22Rv1 (cell line): ENCODE measurements at regions not wholly inside any gene's neighbourhood (a gene's known extent, or its start where the extent isn't known, plus 50 kb on each side); places are given as distances from the start of the nearest gene placed in this dataset.

ENCODE experiments used
- H3K27ac ChIP-seq: fragments of 450-650 bp; 2 replicates; pipeline ENCODE4 v1.5.1; 2017
- CTCF ChIP-seq: fragments of 450-650 bp; IDR thresholded peaks from 2 replicates; pipeline ENCODE4 v1.5.1; 2017; ENCODE audit warnings: mild to moderate bottlenecking
- ZFX ChIP-seq: fragments of 450-650 bp; IDR thresholded peaks from 2 replicates; pipeline ENCODE4 v1.6.1; 2017; ENCODE audit warnings: antibody characterized with exemption, borderline replicate concordance

- H3K27ac ChIP-seq, result no peak overlapping the region
- no peak for TF ChIP-seq ZFX
- TF ChIP-seq CTCF, result no peak
These were observed 512.2 kb downstream of the LMO7 start for GRCh38 chr13:76148374-76148773.

- TF ChIP-seq CTCF (no peak), ZFX (no peak)
- H3K27ac ChIP-seq, result no peak overlapping the region
These were observed 496.4 kb downstream of the LMO7 start for GRCh38 chr13:76132532-76132931.

GRCh38 chr13:76131551-76131950, 495.4 kb downstream of the LMO7 start:
- H3K27ac ChIP-seq, result no peak overlapping the region
- TF ChIP-seq ZFX (no peak), CTCF (no peak)

- no peak overlapping the region for H3K27ac ChIP-seq
- TF ChIP-seq ZFX, result no peak
- TF ChIP-seq CTCF, result no peak
These were observed 493.3 kb downstream of the LMO7 start for GRCh38 chr13:76129305-76130000.

GRCh38 chr13:76127922-76128321, 491.8 kb downstream of the LMO7 start:
- no peak for TF ChIP-seq ZFX
- no peak for TF ChIP-seq CTCF
- no peak overlapping the region for H3K27ac ChIP-seq

- no peak for TF ChIP-seq ZFX
- no peak for TF ChIP-seq CTCF
- H3K27ac ChIP-seq, result no peak overlapping the region
These were observed 487.4 kb downstream of the LMO7 start for GRCh38 chr13:76123548-76123947.

- no peak for TF ChIP-seq ZFX
- no peak for TF ChIP-seq CTCF
- no peak overlapping the region for H3K27ac ChIP-seq
These were observed 480.7 kb downstream of the LMO7 start for GRCh38 chr13:76116751-76117360.
